HFF-Myc (cell line): ENCODE measurements at regions not wholly inside any gene's neighbourhood (a gene's known extent, or its start where the extent isn't known, plus 50 kb on each side); places are given as distances from the start of the nearest gene placed in this dataset.
"Not testable (repeated sequence)": the region's sequence is repeated elsewhere in the genome, so short reads cannot be mapped to it uniquely, and the experiment has no call there.

ENCODE experiments used
- DNase-seq: peaks from one replicate; pipeline ENCODE4 v3.0.0-alpha.2; 2011; ENCODE audit warnings: low read depth; ENCODE audit errors: extremely low read depth
- H3K4me3 ChIP-seq: replicated peaks from 2 replicates; pipeline ENCODE4 v1.5.1; 2011; ENCODE audit warnings: low read depth, mild to moderate bottlenecking, control low read depth, low read length
- CTCF ChIP-seq: IDR thresholded peaks from 2 replicates; pipeline ENCODE4 v1.5.1; 2012; ENCODE audit warnings: mild to moderate bottlenecking, low read depth, low read length, control low read depth; ENCODE audit errors: missing control alignments

GRCh38 chrX:131869182-131869581 is 153.9 kb upstream of the STK26 start:
- TF ChIP-seq CTCF = no peak
- H3K4me3 ChIP-seq = no peak overlapping the region
- no peak for DNase-seq

GRCh38 chrX:131874300-131874699 is 148.8 kb upstream of the STK26 start:
- no peak for TF ChIP-seq CTCF
- no peak for DNase-seq
- H3K4me3 ChIP-seq = no peak overlapping the region

GRCh38 chrX:131875827-131876226 is 147.3 kb upstream of the STK26 start:
- not testable (repeated sequence) for H3K4me3 ChIP-seq, DNase-seq

GRCh38 chrX:131881194-131881593 is 141.9 kb upstream of the STK26 start:
- no peak for DNase-seq
- no peak overlapping the region for H3K4me3 ChIP-seq
- TF ChIP-seq CTCF = no peak

- not testable (repeated sequence) for DNase-seq, H3K4me3 ChIP-seq
These were observed 138.1 kb upstream of the STK26 start for GRCh38 chrX:131885042-131885441.

- not testable (repeated sequence) for H3K4me3 ChIP-seq, DNase-seq
These were observed 129.2 kb upstream of the STK26 start for GRCh38 chrX:131893857-131894256.

- no peak overlapping the region for H3K4me3 ChIP-seq
- no peak for DNase-seq
- TF ChIP-seq CTCF = no peak
These were observed 128.1 kb upstream of the STK26 start for GRCh38 chrX:131894995-131895394.

- no peak for DNase-seq
- H3K4me3 ChIP-seq = no peak overlapping the region
- no peak for TF ChIP-seq CTCF
These were observed 127.3 kb upstream of the STK26 start for GRCh38 chrX:131895807-131896206.

- no peak for DNase-seq
- TF ChIP-seq CTCF = no peak
- no peak overlapping the region for H3K4me3 ChIP-seq
These were observed 121.6 kb upstream of the STK26 start for GRCh38 chrX:131901546-131901945.
